Astrocyte (in vitro differentiated cells and primary cell): ENCODE measurements at regions not wholly inside any gene's neighbourhood (a gene's known extent, or its start where the extent isn't known, plus 50 kb on each side); places are given as distances from the start of the nearest gene placed in this dataset.

Source experiments
- DNase-seq: peaks from one replicate; pipeline ENCODE4 v3.0.0-alpha.2; 2010; ENCODE audit warnings: low read depth
- FAIRE-seq: peaks from 2 replicates; lab custom pipeline; 2011; peaks lifted over from hg19 to GRCh38; lab: Jason Lieb, UNC
- H2AFZ ChIP-seq: 2 replicates; pipeline ENCODE4 v1.6.0; 2012; ENCODE audit warnings: low read depth, low read length, inconsistent platforms
- H3K27ac ChIP-seq: 2 replicates; pipeline ENCODE4 v1.5.1; 2011; ENCODE audit warnings: low read depth, low read length, inconsistent platforms
- H3K27me3 ChIP-seq: 2 replicates; pipeline ENCODE4 v1.6.0; 2011; ENCODE audit warnings: low read length, inconsistent platforms; ENCODE audit not compliant: insufficient read depth
- H3K36me3 ChIP-seq: 2 replicates; pipeline ENCODE4 v1.5.1; 2011; ENCODE audit warnings: low read length, inconsistent platforms; ENCODE audit not compliant: insufficient read depth
- H3K4me1 ChIP-seq: 2 replicates; pipeline ENCODE4 v1.5.1; 2011; ENCODE audit warnings: low read length, inconsistent platforms; ENCODE audit not compliant: insufficient read depth
- H3K4me2 ChIP-seq: 2 replicates; pipeline ENCODE4 v1.6.0; 2012; ENCODE audit warnings: low read length, inconsistent platforms
- H3K4me3 ChIP-seq: 2 replicates; pipeline ENCODE4 v1.5.1; 2011; ENCODE audit warnings: low read depth, mild to moderate bottlenecking, low read length, inconsistent platforms; ENCODE audit not compliant: insufficient read depth
- H3K79me2 ChIP-seq: 2 replicates; pipeline ENCODE4 v1.6.0; 2012; ENCODE audit warnings: mild to moderate bottlenecking, low read length, inconsistent platforms; ENCODE audit not compliant: insufficient read depth
- H3K9ac ChIP-seq: 2 replicates; pipeline ENCODE4 v1.6.0; 2012; ENCODE audit warnings: mild to moderate bottlenecking, low read length, inconsistent platforms
- H3K9me3 ChIP-seq: 2 replicates; pipeline ENCODE4 v1.5.1; 2012; ENCODE audit warnings: low read depth, mild to moderate bottlenecking, low read length, inconsistent platforms; ENCODE audit not compliant: insufficient read depth
- H4K20me1 ChIP-seq: 2 replicates; pipeline ENCODE4 v1.6.0; 2012; ENCODE audit warnings: low read length, inconsistent platforms; ENCODE audit not compliant: insufficient read depth
- H3K27ac Mint-ChIP-seq: one replicate; pipeline ENCODE4 v1.8.0; 2021; ENCODE audit warnings: mild to moderate bottlenecking, mixed read lengths; ENCODE audit not compliant: unreplicated experiment
- H3K27me3 Mint-ChIP-seq: one replicate; pipeline ENCODE4 v1.8.0; 2021; ENCODE audit warnings: low read depth, mixed read lengths; ENCODE audit not compliant: unreplicated experiment
- H3K36me3 Mint-ChIP-seq: one replicate; pipeline ENCODE4 v1.8.0; 2021; ENCODE audit warnings: low read depth, mixed read lengths; ENCODE audit not compliant: unreplicated experiment
- H3K4me1 Mint-ChIP-seq: one replicate; pipeline ENCODE4 v1.8.0; 2021; ENCODE audit warnings: low read depth, mixed read lengths; ENCODE audit not compliant: unreplicated experiment
- H3K4me3 Mint-ChIP-seq: one replicate; pipeline ENCODE4 v1.8.0; 2021; ENCODE audit warnings: mild to moderate bottlenecking, moderate library complexity, mixed read lengths; ENCODE audit not compliant: unreplicated experiment
- H3K9me3 Mint-ChIP-seq: one replicate; pipeline ENCODE4 v1.8.0; 2021; ENCODE audit warnings: mild to moderate bottlenecking, mixed read lengths; ENCODE audit not compliant: unreplicated experiment
- EZH2 ChIP-seq: IDR thresholded peaks from 2 replicates; pipeline ENCODE4 v1.6.1; 2012; ENCODE audit warnings: mild to moderate bottlenecking, low read length, inconsistent platforms; ENCODE audit not compliant: insufficient read depth
- TF ChIP-seq, protein P1 (sequence below): IDR thresholded peaks from 2 replicates; pipeline ENCODE4 v1.5.1; 2011; ENCODE audit warnings: low read depth, mild to moderate bottlenecking, inconsistent platforms, low read length, moderate library complexity; ENCODE audit not compliant: insufficient read depth

DNA sequence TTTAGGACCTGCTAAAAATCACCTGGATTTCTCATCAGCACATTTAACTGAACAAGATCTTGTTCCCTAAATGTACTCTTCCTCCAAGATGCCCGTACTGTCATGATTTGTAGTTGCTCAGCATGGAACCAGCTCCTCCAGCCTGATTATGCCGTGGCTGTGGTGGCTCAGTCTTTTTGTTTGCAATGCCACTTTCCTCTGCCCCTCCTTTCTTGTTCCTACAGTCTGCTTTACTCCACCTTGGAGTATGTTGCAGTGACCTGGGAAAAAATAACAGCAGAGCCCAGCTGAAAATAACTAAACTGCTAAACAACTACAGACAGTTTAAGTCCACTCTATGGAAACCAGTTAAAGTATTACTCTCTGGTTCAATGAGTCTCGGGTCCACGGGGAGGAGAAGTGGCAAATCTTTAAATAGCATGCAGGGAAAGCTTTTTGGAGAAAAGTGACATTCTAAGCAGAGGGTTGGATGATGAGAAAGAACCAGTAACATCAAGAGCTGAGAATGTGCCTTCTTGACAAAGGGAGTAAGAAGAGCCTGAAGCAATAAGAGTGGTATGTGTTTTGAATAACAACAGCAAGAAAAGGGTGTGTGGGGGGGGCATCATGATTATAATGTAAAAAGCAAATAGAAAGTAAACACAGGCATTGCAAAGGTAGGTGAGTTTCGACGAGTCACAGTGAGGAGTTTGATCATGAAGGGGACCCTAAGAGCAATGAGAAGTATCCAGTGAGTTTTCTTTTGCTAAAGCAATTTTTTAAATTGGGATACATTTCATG lies 225.7 kb downstream of the TMX3 start:
- Histone ChIP-seq H2AFZ (peak overlapping the region; percentile 43), H3K79me2 (no peaks in the 10 kb centered on the region), H3K4me2 (no peak overlapping the region), H3K27ac (no peak overlapping the region), H3K36me3 (no peaks in the 10 kb centered on the region), H3K9me3 (no peaks in the 10 kb centered on the region), H3K9ac (no peak overlapping the region), H3K27me3 (no peaks in the 10 kb centered on the region), H3K4me3 (no peak overlapping the region), H4K20me1 (no peaks in the 10 kb centered on the region), H3K4me1 (no peaks in the 10 kb centered on the region)
- Mint-ChIP-seq H3K9me3 (no peaks in the 10 kb centered on the region), H3K36me3 (no peaks in the 10 kb centered on the region), H3K4me1 (peaks cover 5% of the 10 kb centered on the region), H3K27me3 (no peaks in the 10 kb centered on the region), H3K27ac (no peak overlapping the region), H3K4me3 (no peak overlapping the region)
- FAIRE-seq (no peak), DNase-seq (no peak)
- TF ChIP-seq EZH2, result no peak
- TF ChIP-seq, protein P1, sequence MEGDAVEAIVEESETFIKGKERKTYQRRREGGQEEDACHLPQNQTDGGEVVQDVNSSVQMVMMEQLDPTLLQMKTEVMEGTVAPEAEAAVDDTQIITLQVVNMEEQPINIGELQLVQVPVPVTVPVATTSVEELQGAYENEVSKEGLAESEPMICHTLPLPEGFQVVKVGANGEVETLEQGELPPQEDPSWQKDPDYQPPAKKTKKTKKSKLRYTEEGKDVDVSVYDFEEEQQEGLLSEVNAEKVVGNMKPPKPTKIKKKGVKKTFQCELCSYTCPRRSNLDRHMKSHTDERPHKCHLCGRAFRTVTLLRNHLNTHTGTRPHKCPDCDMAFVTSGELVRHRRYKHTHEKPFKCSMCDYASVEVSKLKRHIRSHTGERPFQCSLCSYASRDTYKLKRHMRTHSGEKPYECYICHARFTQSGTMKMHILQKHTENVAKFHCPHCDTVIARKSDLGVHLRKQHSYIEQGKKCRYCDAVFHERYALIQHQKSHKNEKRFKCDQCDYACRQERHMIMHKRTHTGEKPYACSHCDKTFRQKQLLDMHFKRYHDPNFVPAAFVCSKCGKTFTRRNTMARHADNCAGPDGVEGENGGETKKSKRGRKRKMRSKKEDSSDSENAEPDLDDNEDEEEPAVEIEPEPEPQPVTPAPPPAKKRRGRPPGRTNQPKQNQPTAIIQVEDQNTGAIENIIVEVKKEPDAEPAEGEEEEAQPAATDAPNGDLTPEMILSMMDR, result no peak

DNA sequence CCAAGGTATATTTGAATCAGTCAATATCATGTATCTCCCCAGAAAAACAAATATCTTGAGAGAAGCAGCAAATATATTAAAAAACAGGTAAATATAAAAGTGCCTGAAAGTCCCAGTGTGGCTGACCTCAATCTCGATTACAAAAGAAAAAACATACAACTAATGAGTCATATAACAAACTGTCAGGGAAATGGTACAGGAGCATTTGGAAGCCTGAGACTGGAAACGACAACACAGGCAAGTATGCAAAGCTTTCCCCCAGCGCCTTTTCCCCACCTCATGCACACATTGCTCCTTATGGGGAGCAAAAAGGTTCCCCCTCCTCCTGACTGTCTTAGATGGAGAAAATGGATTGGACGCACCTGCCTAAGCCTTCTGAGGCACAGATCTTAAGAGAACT lies 230.7 kb downstream of the TMX3 start:
- peak; percentile 60 for DNase-seq
- no peak overlapping the region for H3K4me2 ChIP-seq
- H3K27me3 Mint-ChIP-seq, result no peaks in the 10 kb centered on the region
- H3K79me2 ChIP-seq, result no peaks in the 10 kb centered on the region
- H3K36me3 ChIP-seq, result no peaks in the 10 kb centered on the region
- no peaks in the 10 kb centered on the region for H3K9me3 Mint-ChIP-seq
- H3K4me1 Mint-ChIP-seq, result peaks cover 5% of the 10 kb centered on the region
- no peaks in the 10 kb centered on the region for H4K20me1 ChIP-seq
- TF ChIP-seq EZH2, result no peak
- TF ChIP-seq, protein P1, result no peak
- H3K9ac ChIP-seq, result no peak overlapping the region
- H3K9me3 ChIP-seq, result no peaks in the 10 kb centered on the region
- FAIRE-seq, result no peak
- no peaks in the 10 kb centered on the region for H3K27me3 ChIP-seq
- H3K4me3 Mint-ChIP-seq, result no peak overlapping the region
- H3K4me1 ChIP-seq, result no peaks in the 10 kb centered on the region
- no peak overlapping the region for H3K27ac ChIP-seq
- no peaks in the 10 kb centered on the region for H3K36me3 Mint-ChIP-seq
- H3K27ac Mint-ChIP-seq, result no peak overlapping the region
- H2AFZ ChIP-seq, result no peak overlapping the region
- H3K4me3 ChIP-seq, result no peak overlapping the region

DNA sequence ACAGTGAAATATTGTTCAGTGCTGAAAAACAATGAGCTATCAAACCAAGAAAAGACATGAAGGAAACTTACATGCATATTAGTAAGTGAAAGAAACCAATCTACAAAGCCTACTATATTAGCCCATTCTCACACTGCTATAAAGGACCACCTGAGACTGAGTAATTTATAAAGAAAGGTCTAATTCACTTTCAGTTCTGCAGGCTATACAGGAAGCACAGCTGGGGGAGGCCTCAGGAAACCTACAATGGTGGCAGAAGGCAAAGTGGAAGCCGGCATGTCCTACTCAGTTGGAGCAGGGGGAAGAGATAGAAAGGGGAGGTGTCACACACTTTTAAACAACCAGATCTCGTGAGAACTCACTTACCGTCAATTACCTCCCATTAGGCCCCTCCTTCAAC lies 232.1 kb downstream of the TMX3 start:
- TF ChIP-seq, protein P1, result no peak
- no peak for TF ChIP-seq EZH2

More for the DNA sequence above, 232.1 kb downstream of the TMX3 start:
- no peaks in the 10 kb centered on the region for H3K27me3 ChIP-seq
- no peak overlapping the region for H3K4me3 Mint-ChIP-seq
- no peak overlapping the region for H3K27ac Mint-ChIP-seq
- no peaks in the 10 kb centered on the region for H4K20me1 ChIP-seq
- no peaks in the 10 kb centered on the region for H3K9me3 Mint-ChIP-seq
- no peaks in the 10 kb centered on the region for H3K9me3 ChIP-seq
- no peak overlapping the region for H3K9ac ChIP-seq
- no peak overlapping the region for H2AFZ ChIP-seq
- no peaks in the 10 kb centered on the region for H3K79me2 ChIP-seq
- no peak overlapping the region for H3K4me3 ChIP-seq
- no peaks in the 10 kb centered on the region for H3K36me3 ChIP-seq
- no peak overlapping the region for H3K4me2 ChIP-seq
- DNase-seq (no peak), FAIRE-seq (no peak)
- no peaks in the 10 kb centered on the region for H3K4me1 ChIP-seq
- H3K27me3 Mint-ChIP-seq, result no peaks in the 10 kb centered on the region
- no peak overlapping the region for H3K27ac ChIP-seq
- peaks cover 7% of the 10 kb centered on the region for H3K4me1 Mint-ChIP-seq
- H3K36me3 Mint-ChIP-seq, result no peaks in the 10 kb centered on the region
